Natural killer cell (primary cell): ENCODE measurements at regions not wholly inside any gene's neighbourhood (a gene's known extent, or its start where the extent isn't known, plus 50 kb on each side); places are given as distances from the start of the nearest gene placed in this dataset.

Experiments
- ATAC-seq, 3 donors: fragments of 150-1000 bp in 2 of 3; fragments of 200-7000 bp in 1 of 3; cut with Tn5 transposase; 1 replicate in 1 of 3; 2 replicates in 2 of 3; pipeline ENCODE4 v1.10.0; 2021; ENCODE audit warnings: mild to moderate bottlenecking in 2 of 3, moderate library complexity in 2 of 3
- DNase-seq, 2 donors: peaks; one replicate each; pipeline versions ENCODE4 v3.0.0 to v3.0.0-alpha.2; 2013 to 2021; ENCODE audit warnings: mixed read lengths in 1 of 2
- H3K27ac ChIP-seq: one replicate; pipeline ENCODE4 v1.5.1; 2013; ENCODE audit warnings: mild to moderate bottlenecking, low read length
- H3K27me3 ChIP-seq: one replicate; pipeline ENCODE4 v1.6.1; 2013; ENCODE audit warnings: low read length; ENCODE audit not compliant: control insufficient read depth, insufficient read depth
- H3K36me3 ChIP-seq: one replicate; pipeline ENCODE4 v1.6.1; 2013; ENCODE audit warnings: low read length; ENCODE audit not compliant: control insufficient read depth, insufficient read depth
- H3K4me1 ChIP-seq: one replicate; pipeline ENCODE4 v1.6.1; 2013; ENCODE audit warnings: low read length; ENCODE audit not compliant: control insufficient read depth, insufficient read depth
- H3K4me3 ChIP-seq: one replicate; pipeline ENCODE4 v1.5.1; 2013; ENCODE audit warnings: low read length
- H3K9me3 ChIP-seq: one replicate; pipeline ENCODE4 v1.6.1; 2013; ENCODE audit warnings: low read length; ENCODE audit not compliant: control insufficient read depth, insufficient read depth
- H3K27ac Mint-ChIP-seq, 2 donors: one replicate each; pipeline ENCODE4 v1.8.0; 2022; ENCODE audit warnings: mild to moderate bottlenecking in 2 of 2, mixed read lengths in 2 of 2, moderate library complexity in 1 of 2
- H3K27me3 Mint-ChIP-seq, 2 donors: one replicate each; pipeline ENCODE4 v1.8.0; 2022; ENCODE audit warnings: low read depth in 2 of 2, mixed read lengths in 2 of 2
- H3K36me3 Mint-ChIP-seq: one replicate; pipeline ENCODE4 v1.8.0; 2022; ENCODE audit warnings: mixed read lengths
- H3K4me1 Mint-ChIP-seq, 2 donors: one replicate each; pipeline ENCODE4 v1.8.0; 2022; ENCODE audit warnings: mixed read lengths in 2 of 2
- H3K4me3 Mint-ChIP-seq: one replicate; pipeline ENCODE4 v1.8.0; 2022; ENCODE audit warnings: mild to moderate bottlenecking, moderate library complexity, mixed read lengths
- H3K9me3 Mint-ChIP-seq, 2 donors: one replicate each; pipeline ENCODE4 v1.8.0; 2022; ENCODE audit warnings: mixed read lengths in 2 of 2
- CTCF ChIP-seq: fragments of 200-600 bp; IDR thresholded peaks from one replicate; pipeline ENCODE4 v1.8.0; 2022; ENCODE audit warnings: antibody characterized with exemption
- WGBS: methylation state at CpG from one replicate; pipeline ENCODE4 v1.1.7; 2013; ENCODE audit warnings: missing lambda C conversion rate; ENCODE audit not compliant: insufficient coverage; 5-methylcytosine and 5-hydroxymethylcytosine counted together
- intact Hi-C: fragments of 100-400 bp; cut with micrococcal nuclease; formaldehyde crosslinking; loops from one replicate; pipeline ENCODE4 v1.14.2; 2022

DNA sequence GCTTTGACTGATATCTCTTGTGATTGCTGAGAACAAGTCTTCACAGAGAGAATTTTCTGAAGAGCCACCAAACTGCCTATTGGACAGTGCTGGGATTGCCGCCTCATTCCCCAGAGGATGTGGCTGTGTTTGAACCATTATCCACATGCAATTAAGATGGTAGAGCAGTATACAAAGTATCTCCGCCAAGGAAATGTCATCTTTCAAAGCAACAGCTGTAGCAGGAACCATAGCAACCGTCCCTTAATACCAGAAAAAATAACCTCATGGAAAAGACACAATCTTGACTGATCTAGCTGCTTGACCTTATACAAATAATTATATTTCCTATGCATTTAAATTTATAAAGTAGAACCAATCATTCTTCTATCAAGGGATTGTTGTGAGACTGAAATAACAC, 772.6 kb upstream of the FAM98A start:
- no peak for TF ChIP-seq CTCF
- Mint-ChIP-seq H3K9me3 (peaks cover 8 to 12% of the 10 kb centered on the region in 2 donors), H3K27me3 (no peaks in the 10 kb centered on the region), H3K27ac (no peak overlapping the region), H3K4me1 (no peaks in the 10 kb centered on the region), H3K4me3 (no peak overlapping the region), H3K36me3 (no peaks in the 10 kb centered on the region)
- ATAC-seq (no peak), DNase-seq (no peak)
- H3K4me1 ChIP-seq: no peaks in the 10 kb centered on the region
- intact Hi-C loops: no loop called here
- 88% methylated on average over 2 of the region's 3 CpGs for WGBS
- H3K36me3 ChIP-seq: no peaks in the 10 kb centered on the region
- no peak overlapping the region for H3K27ac ChIP-seq
- no peak overlapping the region for H3K4me3 ChIP-seq
- no peaks in the 10 kb centered on the region for H3K9me3 ChIP-seq
- no peaks in the 10 kb centered on the region for H3K27me3 ChIP-seq

DNA sequence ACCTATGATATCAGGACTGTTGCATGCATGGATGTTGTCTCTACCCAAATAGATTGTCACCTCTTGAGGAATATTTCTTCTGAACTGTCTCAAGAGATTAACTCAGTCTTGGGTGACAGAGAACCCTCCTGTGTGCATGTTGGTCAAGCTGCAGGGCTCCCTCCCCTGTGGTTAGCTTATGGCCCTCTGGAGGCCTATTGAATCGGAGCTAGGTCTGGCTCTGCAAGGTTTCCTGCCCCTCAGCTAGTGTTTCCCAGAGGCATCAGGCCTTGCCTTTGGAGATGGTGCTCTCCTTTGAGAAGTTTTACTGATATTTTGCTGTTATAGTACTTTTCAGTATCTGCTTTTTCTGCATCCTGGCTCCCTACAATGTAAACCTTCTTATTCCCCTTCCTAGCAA, 769.2 kb upstream of the FAM98A start:
- no peaks in the 10 kb centered on the region for H3K27me3 Mint-ChIP-seq
- H3K4me3 Mint-ChIP-seq: no peak overlapping the region
- H3K9me3 Mint-ChIP-seq: peaks cover 8 to 11% of the 10 kb centered on the region in 2 donors
- Histone ChIP-seq H3K4me3 (no peak overlapping the region), H3K27ac (no peak overlapping the region), H3K9me3 (no peaks in the 10 kb centered on the region), H3K4me1 (no peaks in the 10 kb centered on the region), H3K36me3 (no peaks in the 10 kb centered on the region), H3K27me3 (no peaks in the 10 kb centered on the region)
- DNase-seq (no peak), ATAC-seq (no peak)
- H3K27ac Mint-ChIP-seq: no peak overlapping the region
- no peak for TF ChIP-seq CTCF
- no peaks in the 10 kb centered on the region for H3K4me1 Mint-ChIP-seq
- WGBS: 41% methylated on average over 1 of the region's 1 CpG
- intact Hi-C loops: no loop called here
- H3K36me3 Mint-ChIP-seq: no peaks in the 10 kb centered on the region

GRCh38 chr2:34365932-34366331, 766.8 kb upstream of the FAM98A start:
- H3K4me3 Mint-ChIP-seq: no peak overlapping the region
- no peak for DNase-seq
- H3K27me3 Mint-ChIP-seq: no peaks in the 10 kb centered on the region
- H3K27ac Mint-ChIP-seq: no peak overlapping the region
- Histone ChIP-seq H3K9me3 (no peaks in the 10 kb centered on the region), H3K27ac (no peak overlapping the region), H3K4me1 (no peaks in the 10 kb centered on the region), H3K27me3 (no peaks in the 10 kb centered on the region), H3K4me3 (no peak overlapping the region), H3K36me3 (no peaks in the 10 kb centered on the region)
- H3K9me3 Mint-ChIP-seq: peaks cover 4 to 16% of the 10 kb centered on the region in 2 donors
- no peak for ATAC-seq
- intact Hi-C loops: no loop called here
- no peaks in the 10 kb centered on the region for H3K36me3 Mint-ChIP-seq
- 44% methylated on average over 1 of the region's 3 CpGs for WGBS
- TF ChIP-seq CTCF: no peak
- no peaks in the 10 kb centered on the region for H3K4me1 Mint-ChIP-seq

GRCh38 chr2:34365512-34365911, 766.4 kb upstream of the FAM98A start:
- no CpG with 5 or more reads among the region's 2 CpGs for WGBS
- Mint-ChIP-seq H3K27ac (no peak overlapping the region), H3K9me3 (peaks cover 5 to 18% of the 10 kb centered on the region in 2 donors), H3K4me1 (no peaks in the 10 kb centered on the region), H3K27me3 (no peaks in the 10 kb centered on the region), H3K4me3 (no peak overlapping the region), H3K36me3 (no peaks in the 10 kb centered on the region)
- ATAC-seq: no peak
- Histone ChIP-seq H3K9me3 (no peaks in the 10 kb centered on the region), H3K27me3 (no peaks in the 10 kb centered on the region), H3K4me3 (no peak overlapping the region), H3K36me3 (no peaks in the 10 kb centered on the region), H3K4me1 (no peaks in the 10 kb centered on the region), H3K27ac (no peak overlapping the region)
- TF ChIP-seq CTCF: no peak
- intact Hi-C loops: no loop called here
- DNase-seq: no peak
